ENCODE measurements at regions not wholly inside any gene's neighbourhood (a gene's known extent, or its start where the extent isn't known, plus 50 kb on each side); places are given as distances from the start of the nearest gene placed in this dataset.

- TF ChIP-seq CTCF (conservative IDR thresholded peaks at IDR 0.05) (no peak), EZH2 (IDR thresholded peaks at IDR 0.05; ENCODE audit: low read depth) (no peak)
These were observed 54.5 kb upstream of the VASH1 start for GRCh38 chr14:76706811-76707210.

Data from PC-9 (cell line).